WTC11 (cell line): ENCODE measurements at regions not wholly inside any gene's neighbourhood (a gene's known extent, or its start where the extent isn't known, plus 50 kb on each side); places are given as distances from the start of the nearest gene placed in this dataset.

Experiments used
- ATAC-seq: fragments of 200-7000 bp; cut with Tn5 transposase; 2 replicates; pipeline ENCODE4 v1.10.0; 2021; ENCODE audit warnings: mild to moderate bottlenecking, moderate library complexity
- CTCF ChIA-PET: fragments of 300-600 bp; sonication (Branson Sonifier 250); formaldehyde crosslinking; loops from one replicate; lab custom pipeline; 2021; ENCODE audit warnings: antibody characterized with exemption; lab: Charles Lee
- POLR2A ChIA-PET: fragments of 350-600 bp; sonication (Branson Sonifier 250); formaldehyde crosslinking; loops from one replicate; lab custom pipeline; 2021; ENCODE audit warnings: antibody characterized with exemption; lab: Charles Lee
- DNase-seq: peaks from one replicate; pipeline ENCODE4 v3.0.0; 2021; ENCODE audit warnings: low spot score
- H3K27ac Mint-ChIP-seq: 2 replicates; pipeline ENCODE4 v1.8.0; 2021; ENCODE audit warnings: mixed read lengths
- H3K27me3 Mint-ChIP-seq: 2 replicates; pipeline ENCODE4 v1.8.0; 2021; ENCODE audit warnings: low read depth, mild to moderate bottlenecking, moderate library complexity, mixed read lengths
- H3K36me3 Mint-ChIP-seq: 2 replicates; pipeline ENCODE4 v1.8.0; 2021; ENCODE audit warnings: mixed read lengths
- H3K4me1 Mint-ChIP-seq: 2 replicates; pipeline ENCODE4 v1.8.0; 2022; ENCODE audit warnings: mixed read lengths
- H3K4me3 Mint-ChIP-seq: 2 replicates; pipeline ENCODE4 v1.8.0; 2021; ENCODE audit warnings: mild to moderate bottlenecking, moderate library complexity, mixed read lengths
- H3K9me3 Mint-ChIP-seq: 2 replicates; pipeline ENCODE4 v1.8.0; 2021; ENCODE audit warnings: mixed read lengths
- ATF6 ChIP-seq: sonication (generic); formaldehyde crosslinking; IDR thresholded peaks from 2 replicates; pipeline ENCODE4 v1.8.1; 2023; ENCODE audit warnings: mild to moderate bottlenecking, missing genetic modification reagents
- CBFB ChIP-seq: sonication (generic); formaldehyde crosslinking; IDR thresholded peaks from 2 replicates; pipeline ENCODE4 v1.8.1; 2022; ENCODE audit warnings: mild to moderate bottlenecking, low read depth, missing genetic modification reagents
- E2F1 ChIP-seq: sonication (generic); formaldehyde crosslinking; IDR thresholded peaks from 2 replicates; pipeline ENCODE4 v1.8.0; 2022; ENCODE audit warnings: mild to moderate bottlenecking, missing genetic modification reagents
- GTF2I ChIP-seq: fragments of 250-450 bp; sonication (Bioruptor Pico); conservative IDR thresholded peaks from 2 replicates; pipeline ENCODE4 v1.4.0; 2021; ENCODE audit warnings: mild to moderate bottlenecking
- IRF1 ChIP-seq: sonication (generic); formaldehyde crosslinking; IDR thresholded peaks from 2 replicates; pipeline ENCODE4 v1.8.0; 2023; ENCODE audit warnings: missing genetic modification reagents
- JAZF1 ChIP-seq: fragments of 250-450 bp; sonication (Bioruptor Pico); IDR thresholded peaks from 2 replicates; pipeline ENCODE4 v1.9.0; 2021; ENCODE audit warnings: moderate library complexity, mild to moderate bottlenecking, inconsistent platforms
- MYBL2 ChIP-seq: sonication (generic); formaldehyde crosslinking; IDR thresholded peaks from 2 replicates; pipeline ENCODE4 v1.8.1; 2023; ENCODE audit warnings: mild to moderate bottlenecking, moderate library complexity, missing genetic modification reagents
- NR1H2 ChIP-seq: sonication (generic); formaldehyde crosslinking; IDR thresholded peaks from 2 replicates; pipeline ENCODE4 v1.9.0; 2021; ENCODE audit warnings: mild to moderate bottlenecking, moderate library complexity, missing genetic modification reagents
- NR2C2 ChIP-seq: sonication (generic); formaldehyde crosslinking; IDR thresholded peaks from 2 replicates; pipeline ENCODE4 v1.8.0; 2022; ENCODE audit warnings: mild to moderate bottlenecking, missing genetic modification reagents
- STAT6 ChIP-seq: sonication (generic); formaldehyde crosslinking; conservative IDR thresholded peaks from 2 replicates; pipeline ENCODE4 v1.8.1; 2023; ENCODE audit warnings: mild to moderate bottlenecking, low read depth, missing genetic modification reagents, moderate library complexity
- USF2 ChIP-seq: sonication (generic); formaldehyde crosslinking; IDR thresholded peaks from 2 replicates; pipeline ENCODE4 v1.8.1; 2023; ENCODE audit warnings: mild to moderate bottlenecking, missing genetic modification reagents, moderate library complexity
- ZMAT4 ChIP-seq: fragments of 250-450 bp; sonication (Bioruptor Pico); IDR thresholded peaks from 2 replicates; pipeline ENCODE4 v1.9.0; 2021; ENCODE audit warnings: mild to moderate bottlenecking
- ZNF396 ChIP-seq: fragments of 250-450 bp; sonication (Bioruptor Pico); IDR thresholded peaks from 2 replicates; pipeline ENCODE4 v1.8.0; 2021; ENCODE audit warnings: mild to moderate bottlenecking, moderate library complexity, borderline replicate concordance
- ZNF425 ChIP-seq: fragments of 250-450 bp; sonication (Bioruptor Pico); conservative IDR thresholded peaks from 2 replicates; pipeline ENCODE4 v1.9.0; 2021; ENCODE audit warnings: mild to moderate bottlenecking
- ZNF512 ChIP-seq: sonication (generic); formaldehyde crosslinking; IDR thresholded peaks from 2 replicates; pipeline ENCODE4 v1.8.1; 2022; ENCODE audit warnings: missing genetic modification reagents, borderline replicate concordance

GRCh38 chr1:73042403-73042802, 760.1 kb upstream of the NEGR1 start:
- ChIA-PET CTCF (no interaction called here), POLR2A (no interaction called here)
- DNase-seq (no peak), ATAC-seq (no peak)
- H3K27me3 Mint-ChIP-seq, result no peaks in the 10 kb centered on the region; the same call in 1 of the 2 replicates
- H3K4me1 Mint-ChIP-seq, result peaks cover 43% of the 10 kb centered on the region
- peaks cover 7% of the 10 kb centered on the region for H3K36me3 Mint-ChIP-seq
- no peak overlapping the region for H3K4me3 Mint-ChIP-seq
- peaks cover 11% of the 10 kb centered on the region for H3K9me3 Mint-ChIP-seq
- no peak overlapping the region for H3K27ac Mint-ChIP-seq
- TF ChIP-seq NR2C2 (CRISPR knock-in tag) (no peak), JAZF1 (CRISPR knock-in tag) (no peak), E2F1 (no peak), ZMAT4 (CRISPR knock-in tag) (no peak)

GRCh38 chr1:73040811-73041210, 758.5 kb upstream of the NEGR1 start:
- H3K9me3 Mint-ChIP-seq, result peaks cover 11% of the 10 kb centered on the region; the same call in 1 of the 2 replicates
- peak; percentile 63 for ATAC-seq
- ChIA-PET POLR2A (no interaction called here), CTCF (no interaction called here)
- TF ChIP-seq ZNF512 (CRISPR knock-in tag) (no peak), GTF2I (no peak), ZNF396 (CRISPR knock-in tag) (no peak), MYBL2 (CRISPR knock-in tag) (no peak), STAT6 (CRISPR knock-in tag) (no peak), USF2 (CRISPR knock-in tag) (no peak), IRF1 (no peak)
- no peak overlapping the region for H3K4me3 Mint-ChIP-seq
- peaks cover 7% of the 10 kb centered on the region for H3K36me3 Mint-ChIP-seq
- H3K27ac Mint-ChIP-seq, result no peak overlapping the region; the same call in 1 of the 2 replicates
- no peak for DNase-seq
- H3K4me1 Mint-ChIP-seq, result peaks cover 37% of the 10 kb centered on the region
- no peaks in the 10 kb centered on the region; the same call in 1 of the 2 replicates for H3K27me3 Mint-ChIP-seq

GRCh38 chr1:73034271-73034670, 751.9 kb upstream of the NEGR1 start:
- Mint-ChIP-seq H3K27ac (peak overlapping the region; percentile 96), H3K4me1 (peaks cover 42% of the 10 kb centered on the region)
- POLR2A ChIA-PET, result no interaction called here

More at GRCh38 chr1:73034271-73034670, 751.9 kb upstream of the NEGR1 start:
- no peaks in the 10 kb centered on the region for H3K36me3 Mint-ChIP-seq
- DNase-seq (no peak), ATAC-seq (peak; percentile 70)
- H3K27me3 Mint-ChIP-seq, result no peaks in the 10 kb centered on the region
- H3K9me3 Mint-ChIP-seq, result no peaks in the 10 kb centered on the region
- CTCF ChIA-PET, result no interaction called here
- no peak for TF ChIP-seq ZNF425 (CRISPR knock-in tag)
- no peak for TF ChIP-seq ATF6 (CRISPR knock-in tag)
- TF ChIP-seq NR1H2 (CRISPR knock-in tag), result no peak
- TF ChIP-seq CBFB (CRISPR knock-in tag), result no peak
- no peak overlapping the region for H3K4me3 Mint-ChIP-seq
